HL-60 (cell line): ENCODE measurements at regions not wholly inside any gene's neighbourhood (a gene's known extent, or its start where the extent isn't known, plus 50 kb on each side); places are given as distances from the start of the nearest gene placed in this dataset.

Experiments
- GABPA ChIP-seq: IDR thresholded peaks from 2 replicates; pipeline ENCODE4 v1.6.1; 2012; ENCODE audit warnings: low read depth
- POLR2AphosphoS5 ChIP-seq: IDR thresholded peaks from 2 replicates; pipeline ENCODE4 v1.6.1; 2012; ENCODE audit warnings: low read depth
- TF ChIP-seq, protein P1 (sequence below): IDR thresholded peaks from one replicate; pipeline ENCODE4 v1.5.1; 2011; ENCODE audit warnings: low read length, control low read depth, inconsistent platforms; ENCODE audit not compliant: insufficient read depth
- TF ChIP-seq, protein P2 (sequence below): IDR thresholded peaks from 2 replicates; pipeline ENCODE4 v1.6.1; 2012; ENCODE audit warnings: low read depth; ENCODE audit not compliant: insufficient replicate concordance

DNA sequence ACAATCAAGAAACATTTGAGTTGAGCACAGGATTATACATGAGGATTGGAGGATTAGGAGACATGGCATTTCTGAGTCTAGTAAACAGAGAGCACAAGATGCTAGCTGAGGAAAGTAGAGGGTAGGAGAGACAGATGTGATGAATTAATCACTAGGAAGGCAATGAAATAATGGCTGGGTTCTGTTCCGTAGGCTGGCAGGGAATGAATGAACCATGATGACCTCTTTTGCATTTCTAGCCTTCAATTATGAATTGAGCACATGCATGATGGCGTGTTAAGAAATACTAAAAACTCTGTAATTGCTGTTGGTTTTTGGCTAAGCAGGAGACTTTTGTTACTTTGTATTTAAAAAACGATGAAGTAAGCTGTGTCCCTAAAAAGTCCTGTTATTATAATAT is 420.0 kb upstream of the TLE4 start:
- TF ChIP-seq, protein P1, sequence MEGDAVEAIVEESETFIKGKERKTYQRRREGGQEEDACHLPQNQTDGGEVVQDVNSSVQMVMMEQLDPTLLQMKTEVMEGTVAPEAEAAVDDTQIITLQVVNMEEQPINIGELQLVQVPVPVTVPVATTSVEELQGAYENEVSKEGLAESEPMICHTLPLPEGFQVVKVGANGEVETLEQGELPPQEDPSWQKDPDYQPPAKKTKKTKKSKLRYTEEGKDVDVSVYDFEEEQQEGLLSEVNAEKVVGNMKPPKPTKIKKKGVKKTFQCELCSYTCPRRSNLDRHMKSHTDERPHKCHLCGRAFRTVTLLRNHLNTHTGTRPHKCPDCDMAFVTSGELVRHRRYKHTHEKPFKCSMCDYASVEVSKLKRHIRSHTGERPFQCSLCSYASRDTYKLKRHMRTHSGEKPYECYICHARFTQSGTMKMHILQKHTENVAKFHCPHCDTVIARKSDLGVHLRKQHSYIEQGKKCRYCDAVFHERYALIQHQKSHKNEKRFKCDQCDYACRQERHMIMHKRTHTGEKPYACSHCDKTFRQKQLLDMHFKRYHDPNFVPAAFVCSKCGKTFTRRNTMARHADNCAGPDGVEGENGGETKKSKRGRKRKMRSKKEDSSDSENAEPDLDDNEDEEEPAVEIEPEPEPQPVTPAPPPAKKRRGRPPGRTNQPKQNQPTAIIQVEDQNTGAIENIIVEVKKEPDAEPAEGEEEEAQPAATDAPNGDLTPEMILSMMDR: no peak
- TF ChIP-seq GABPA (no peak), POLR2AphosphoS5 (no peak)
- TF ChIP-seq, protein P2, sequence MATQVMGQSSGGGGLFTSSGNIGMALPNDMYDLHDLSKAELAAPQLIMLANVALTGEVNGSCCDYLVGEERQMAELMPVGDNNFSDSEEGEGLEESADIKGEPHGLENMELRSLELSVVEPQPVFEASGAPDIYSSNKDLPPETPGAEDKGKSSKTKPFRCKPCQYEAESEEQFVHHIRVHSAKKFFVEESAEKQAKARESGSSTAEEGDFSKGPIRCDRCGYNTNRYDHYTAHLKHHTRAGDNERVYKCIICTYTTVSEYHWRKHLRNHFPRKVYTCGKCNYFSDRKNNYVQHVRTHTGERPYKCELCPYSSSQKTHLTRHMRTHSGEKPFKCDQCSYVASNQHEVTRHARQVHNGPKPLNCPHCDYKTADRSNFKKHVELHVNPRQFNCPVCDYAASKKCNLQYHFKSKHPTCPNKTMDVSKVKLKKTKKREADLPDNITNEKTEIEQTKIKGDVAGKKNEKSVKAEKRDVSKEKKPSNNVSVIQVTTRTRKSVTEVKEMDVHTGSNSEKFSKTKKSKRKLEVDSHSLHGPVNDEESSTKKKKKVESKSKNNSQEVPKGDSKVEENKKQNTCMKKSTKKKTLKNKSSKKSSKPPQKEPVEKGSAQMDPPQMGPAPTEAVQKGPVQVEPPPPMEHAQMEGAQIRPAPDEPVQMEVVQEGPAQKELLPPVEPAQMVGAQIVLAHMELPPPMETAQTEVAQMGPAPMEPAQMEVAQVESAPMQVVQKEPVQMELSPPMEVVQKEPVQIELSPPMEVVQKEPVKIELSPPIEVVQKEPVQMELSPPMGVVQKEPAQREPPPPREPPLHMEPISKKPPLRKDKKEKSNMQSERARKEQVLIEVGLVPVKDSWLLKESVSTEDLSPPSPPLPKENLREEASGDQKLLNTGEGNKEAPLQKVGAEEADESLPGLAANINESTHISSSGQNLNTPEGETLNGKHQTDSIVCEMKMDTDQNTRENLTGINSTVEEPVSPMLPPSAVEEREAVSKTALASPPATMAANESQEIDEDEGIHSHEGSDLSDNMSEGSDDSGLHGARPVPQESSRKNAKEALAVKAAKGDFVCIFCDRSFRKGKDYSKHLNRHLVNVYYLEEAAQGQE: no peak
